ENCODE measurements at regions not wholly inside any gene's neighbourhood (a gene's known extent, or its start where the extent isn't known, plus 50 kb on each side); places are given as distances from the start of the nearest gene placed in this dataset.
"Not testable (repeated sequence)": the region's sequence is repeated elsewhere in the genome, so short reads cannot be mapped to it uniquely, and the experiment has no call there.

DNA sequence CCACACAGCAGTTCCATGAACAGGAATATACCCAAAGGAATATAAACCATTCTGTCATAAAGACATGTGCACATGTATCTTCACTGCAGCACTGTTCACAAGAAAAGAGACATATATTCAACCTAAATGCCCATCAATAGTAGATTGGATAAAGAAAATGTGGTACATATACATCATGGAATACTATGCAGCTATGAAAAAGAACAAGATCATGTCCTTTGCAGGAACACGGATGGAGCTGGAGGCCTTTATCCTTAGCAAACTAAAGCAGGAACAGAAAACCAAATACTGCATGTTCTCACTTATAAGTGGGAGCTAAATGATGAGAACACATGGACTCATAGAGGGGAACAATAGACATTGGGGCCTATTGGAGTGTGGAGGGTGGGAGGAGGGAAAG is 95.4 kb downstream of the MFAP3L start:
- TF ChIP-seq, protein P1, sequence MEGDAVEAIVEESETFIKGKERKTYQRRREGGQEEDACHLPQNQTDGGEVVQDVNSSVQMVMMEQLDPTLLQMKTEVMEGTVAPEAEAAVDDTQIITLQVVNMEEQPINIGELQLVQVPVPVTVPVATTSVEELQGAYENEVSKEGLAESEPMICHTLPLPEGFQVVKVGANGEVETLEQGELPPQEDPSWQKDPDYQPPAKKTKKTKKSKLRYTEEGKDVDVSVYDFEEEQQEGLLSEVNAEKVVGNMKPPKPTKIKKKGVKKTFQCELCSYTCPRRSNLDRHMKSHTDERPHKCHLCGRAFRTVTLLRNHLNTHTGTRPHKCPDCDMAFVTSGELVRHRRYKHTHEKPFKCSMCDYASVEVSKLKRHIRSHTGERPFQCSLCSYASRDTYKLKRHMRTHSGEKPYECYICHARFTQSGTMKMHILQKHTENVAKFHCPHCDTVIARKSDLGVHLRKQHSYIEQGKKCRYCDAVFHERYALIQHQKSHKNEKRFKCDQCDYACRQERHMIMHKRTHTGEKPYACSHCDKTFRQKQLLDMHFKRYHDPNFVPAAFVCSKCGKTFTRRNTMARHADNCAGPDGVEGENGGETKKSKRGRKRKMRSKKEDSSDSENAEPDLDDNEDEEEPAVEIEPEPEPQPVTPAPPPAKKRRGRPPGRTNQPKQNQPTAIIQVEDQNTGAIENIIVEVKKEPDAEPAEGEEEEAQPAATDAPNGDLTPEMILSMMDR (IDR thresholded peaks at IDR 0.05), result not testable (repeated sequence)
- not testable (repeated sequence) for TF ChIP-seq EZH2 (IDR thresholded peaks at IDR 0.05; ENCODE audit: borderline replicate concordance, insufficient read depth, low read depth, low read length, poor library complexity, severe bottlenecking)
